IMR-90 (cell line): ENCODE measurements at regions not wholly inside any gene's neighbourhood (a gene's known extent, or its start where the extent isn't known, plus 50 kb on each side); places are given as distances from the start of the nearest gene placed in this dataset.

Experiments
- CEBPB ChIP-seq: IDR thresholded peaks from 2 replicates; pipeline ENCODE4 v1.6.1; 2012; ENCODE audit warnings: low read depth, low read length, improper control_type of control experiment
- CHD1 ChIP-seq: IDR thresholded peaks from 2 replicates; pipeline ENCODE4 v1.6.1; 2012; ENCODE audit warnings: low read depth, low read length, improper control_type of control experiment
- CTCF ChIP-seq: conservative IDR thresholded peaks from 2 replicates; pipeline ENCODE4 v1.5.1; 2012; ENCODE audit warnings: mild to moderate bottlenecking, low read depth, low read length, improper control_type of control experiment
- FOS ChIP-seq: fragments of 150-350 bp; IDR thresholded peaks from 2 replicates; pipeline ENCODE4 v1.6.1; 2016; ENCODE audit warnings: low read depth, low read length
- POLR2A ChIP-seq: IDR thresholded peaks from 2 replicates; pipeline ENCODE4 v1.6.1; 2012; ENCODE audit warnings: mild to moderate bottlenecking, low read depth, low read length
- RAD21 ChIP-seq: IDR thresholded peaks from 2 replicates; pipeline ENCODE4 v1.6.1; 2012; ENCODE audit warnings: low read length, improper control_type of control experiment
- SMC3 ChIP-seq: fragments of 150-350 bp; IDR thresholded peaks from 2 replicates; pipeline ENCODE4 v1.6.1; 2016; ENCODE audit warnings: low read depth, mild to moderate bottlenecking, antibody characterized with exemption, low read length, moderate library complexity

- TF ChIP-seq CTCF: no peak
- TF ChIP-seq RAD21: no peak
- no peak for TF ChIP-seq CEBPB
- TF ChIP-seq SMC3: no peak
- TF ChIP-seq CHD1: no peak
- no peak for TF ChIP-seq POLR2A
- TF ChIP-seq FOS: no peak
Observed at GRCh38 chr2:45172142-45172541, 162.9 kb upstream of the SIX2 start.
